Limb (tissue), 2 donors: ENCODE measurements at regions not wholly inside any gene's neighbourhood (a gene's known extent, or its start where the extent isn't known, plus 50 kb on each side); places are given as distances from the start of the nearest gene placed in this dataset.
"Not testable (repeated sequence)": the region's sequence is repeated elsewhere in the genome, so short reads cannot be mapped to it uniquely, and the experiment has no call there.

Experiments used
- DNase-seq, 2 donors: peaks; one replicate each; pipeline ENCODE4 v3.0.0-alpha.2; 2016; ENCODE audit errors: extremely low spot score in 2 of 2

GRCh38 chr6:154629127-154629526 is 104.1 kb upstream of the SCAF8 start:
- DNase-seq, result no peak

GRCh38 chr6:154632119-154632518 is 101.1 kb upstream of the SCAF8 start:
- DNase-seq, result peak in 1 of 2 donors; percentile 67

- DNase-seq, result no peak
These were observed 95.8 kb upstream of the SCAF8 start for GRCh38 chr6:154637392-154637791.

GRCh38 chr6:154638369-154638768 is 94.8 kb upstream of the SCAF8 start:
- DNase-seq, result no peak

GRCh38 chr6:154639196-154639595 is 94.0 kb upstream of the SCAF8 start:
- DNase-seq, result not testable (repeated sequence)

- no peak for DNase-seq
These were observed 84.9 kb upstream of the SCAF8 start for GRCh38 chr6:154648188-154648887.

- DNase-seq, result no peak
These were observed 84.4 kb upstream of the SCAF8 start for GRCh38 chr6:154648888-154649205.

GRCh38 chr6:154649721-154650120 is 83.5 kb upstream of the SCAF8 start:
- no peak for DNase-seq

- no peak for DNase-seq
These were observed 82.9 kb upstream of the SCAF8 start for GRCh38 chr6:154650351-154650750.

GRCh38 chr6:154651656-154652055 is 81.6 kb upstream of the SCAF8 start:
- DNase-seq, result no peak

GRCh38 chr6:154653385-154653784 is 79.8 kb upstream of the SCAF8 start:
- peak in 1 of 2 donors; percentile 36 for DNase-seq

- DNase-seq, result peak in 1 of 2 donors; percentile 34
These were observed 79.4 kb upstream of the SCAF8 start for GRCh38 chr6:154653853-154654252.

- no peak for DNase-seq
These were observed 76.6 kb upstream of the SCAF8 start for GRCh38 chr6:154656660-154657059.

GRCh38 chr6:154661768-154662167 is 71.4 kb upstream of the SCAF8 start:
- DNase-seq, result no peak

GRCh38 chr6:154664287-154664686 is 68.9 kb upstream of the SCAF8 start:
- no peak for DNase-seq

- DNase-seq, result no peak
These were observed 65.1 kb upstream of the SCAF8 start for GRCh38 chr6:154668156-154668555.

- DNase-seq, result no peak
These were observed 61.1 kb upstream of the SCAF8 start for GRCh38 chr6:154672086-154672485.

- DNase-seq, result no peak
These were observed 59.3 kb upstream of the SCAF8 start for GRCh38 chr6:154673919-154674318.

GRCh38 chr6:154675602-154676088 is 57.6 kb upstream of the SCAF8 start:
- peak; percentile 89 to 95 for DNase-seq

- DNase-seq, result no peak
These were observed 50.5 kb upstream of the SCAF8 start for GRCh38 chr6:154682633-154683125.
